HepG2 (cell line): ENCODE measurements at regions not wholly inside any gene's neighbourhood (a gene's known extent, or its start where the extent isn't known, plus 50 kb on each side); places are given as distances from the start of the nearest gene placed in this dataset.
A peak's percentile ranks its signal among the peaks of the same experiment; 100 is the strongest.

Experiments used
- AKAP8 ChIP-seq: sonication (generic); formaldehyde crosslinking; IDR thresholded peaks from 2 replicates; pipeline ENCODE4 v1.5.1; 2020; ENCODE audit warnings: mild to moderate bottlenecking, missing genetic modification reagents
- ARID2 ChIP-seq: sonication (generic); formaldehyde crosslinking; IDR thresholded peaks from 2 replicates; pipeline ENCODE4 v1.8.1; 2022; ENCODE audit warnings: mild to moderate bottlenecking, missing genetic modification reagents, borderline replicate concordance
- BRCA1 ChIP-seq: sonication (generic); formaldehyde crosslinking; IDR thresholded peaks from 2 replicates; pipeline ENCODE4 v1.4.0; 2020; ENCODE audit warnings: missing genetic modification reagents
- CAMTA2 ChIP-seq: sonication (generic); formaldehyde crosslinking; IDR thresholded peaks from 2 replicates; pipeline ENCODE4 v1.4.0; 2020; ENCODE audit warnings: mild to moderate bottlenecking, missing genetic modification reagents, borderline replicate concordance
- EHMT2 ChIP-seq: fragments of 200-600 bp; sonication (generic); IDR thresholded peaks from 2 replicates; pipeline ENCODE4 v1.7.0; 2017; ENCODE audit warnings: antibody characterized with exemption, low read depth, low read length, borderline replicate concordance
- GATAD1 ChIP-seq: IDR thresholded peaks from 2 replicates; pipeline ENCODE4 v1.6.1; 2016; ENCODE audit warnings: missing genetic modification reagents, missing compliant biosample characterization
- JUN ChIP-seq: sonication (generic); formaldehyde crosslinking; IDR thresholded peaks from 2 replicates; pipeline ENCODE4 v1.4.0; 2020; ENCODE audit warnings: mild to moderate bottlenecking, missing genetic modification reagents
- MBD4 ChIP-seq: IDR thresholded peaks from 2 replicates; pipeline ENCODE4 v1.6.1; 2012; ENCODE audit warnings: low read length, inconsistent platforms, borderline replicate concordance
- MIXL1 ChIP-seq: IDR thresholded peaks from 2 replicates; pipeline ENCODE4 v1.6.1; 2016
- MTA1 ChIP-seq: sonication (generic); formaldehyde crosslinking; IDR thresholded peaks from 2 replicates; pipeline ENCODE4 v1.4.0; 2020; ENCODE audit warnings: missing genetic modification reagents, mild to moderate bottlenecking, borderline replicate concordance
- MXI1 ChIP-seq: IDR thresholded peaks from 3 replicates; pipeline ENCODE4 v1.6.1; 2012; ENCODE audit warnings: low read depth, low read length, inconsistent platforms, borderline replicate concordance
- NR2C2 ChIP-seq: sonication (generic); formaldehyde crosslinking; IDR thresholded peaks from 2 replicates; pipeline ENCODE4 v1.4.0; 2020; ENCODE audit warnings: missing genetic modification reagents, mild to moderate bottlenecking, moderate library complexity, borderline replicate concordance
- SMAD1 ChIP-seq: sonication (generic); formaldehyde crosslinking; IDR thresholded peaks from 2 replicates; pipeline ENCODE4 v1.4.0; 2020; ENCODE audit warnings: missing genetic modification reagents, low read depth, mild to moderate bottlenecking, borderline replicate concordance
- SMC3 ChIP-seq: IDR thresholded peaks from 2 replicates; pipeline ENCODE4 v1.6.1; 2011; ENCODE audit warnings: low read length, improper control_type of control experiment
- SOX5 ChIP-seq: IDR thresholded peaks from 2 replicates; pipeline ENCODE4 v1.6.1; 2016; ENCODE audit warnings: borderline replicate concordance
- SOX6 ChIP-seq, 2 experiments: fragments of 450-650 bp in 1 of 2; sonication (generic) in 1 of 2; formaldehyde crosslinking in 1 of 2; IDR thresholded peaks; 2 replicates each; pipeline versions ENCODE4 v1.4.0 to v1.6.1; 2017 to 2020; ENCODE audit warnings: antibody characterized with exemption in 1 of 2, mild to moderate bottlenecking in 1 of 2, missing genetic modification reagents in 1 of 2
- TGIF2 ChIP-seq: IDR thresholded peaks from 2 replicates; pipeline ENCODE4 v1.6.1; 2016; ENCODE audit warnings: control low read depth, missing compliant biosample characterization
- TOPORS ChIP-seq: sonication (generic); formaldehyde crosslinking; IDR thresholded peaks from 2 replicates; pipeline ENCODE4 v1.8.0; 2023; ENCODE audit warnings: mild to moderate bottlenecking, missing genetic modification reagents
- ZNF124 ChIP-seq: sonication (generic); formaldehyde crosslinking; IDR thresholded peaks from 2 replicates; pipeline ENCODE4 v1.4.0; 2020; ENCODE audit warnings: missing genetic modification reagents
- ZNF205 ChIP-seq: IDR thresholded peaks from 2 replicates; pipeline ENCODE4 v1.6.1; 2018; ENCODE audit warnings: missing biosample characterization, missing genetic modification reagents
- ZNF207 ChIP-seq: fragments of 450-650 bp; IDR thresholded peaks from 2 replicates; pipeline ENCODE4 v1.6.1; 2016; ENCODE audit warnings: antibody characterized with exemption, borderline replicate concordance
- ZNF441 ChIP-seq: sonication (generic); formaldehyde crosslinking; IDR thresholded peaks from 2 replicates; pipeline ENCODE4 v1.7.0; 2021; ENCODE audit warnings: missing genetic modification reagents, borderline replicate concordance
- ZNF776 ChIP-seq: sonication (generic); formaldehyde crosslinking; IDR thresholded peaks from 2 replicates; pipeline ENCODE4 v1.4.0; 2020; ENCODE audit warnings: mild to moderate bottlenecking, missing genetic modification reagents
- ZNF839 ChIP-seq: sonication (generic); formaldehyde crosslinking; IDR thresholded peaks from 2 replicates; pipeline ENCODE4 v1.4.0; 2020; ENCODE audit warnings: missing genetic modification reagents, mild to moderate bottlenecking, borderline replicate concordance
- TF ChIP-seq, protein P1 (sequence below): sonication (generic); formaldehyde crosslinking; IDR thresholded peaks from 2 replicates; pipeline ENCODE4 v1.5.0; 2020; ENCODE audit warnings: mild to moderate bottlenecking, missing genetic modification reagents
- TF ChIP-seq, protein P2 (sequence below): sonication (generic); formaldehyde crosslinking; IDR thresholded peaks from 2 replicates; pipeline ENCODE4 v1.8.0; 2023; ENCODE audit warnings: mild to moderate bottlenecking, missing genetic modification reagents
- TF ChIP-seq, protein P3 (sequence below): sonication (generic); formaldehyde crosslinking; IDR thresholded peaks from 2 replicates; pipeline ENCODE4 v1.4.0; 2020; ENCODE audit warnings: missing genetic modification reagents
- TF ChIP-seq, protein P4 (sequence below): IDR thresholded peaks from 2 replicates; pipeline ENCODE4 v1.6.1; 2016

DNA sequence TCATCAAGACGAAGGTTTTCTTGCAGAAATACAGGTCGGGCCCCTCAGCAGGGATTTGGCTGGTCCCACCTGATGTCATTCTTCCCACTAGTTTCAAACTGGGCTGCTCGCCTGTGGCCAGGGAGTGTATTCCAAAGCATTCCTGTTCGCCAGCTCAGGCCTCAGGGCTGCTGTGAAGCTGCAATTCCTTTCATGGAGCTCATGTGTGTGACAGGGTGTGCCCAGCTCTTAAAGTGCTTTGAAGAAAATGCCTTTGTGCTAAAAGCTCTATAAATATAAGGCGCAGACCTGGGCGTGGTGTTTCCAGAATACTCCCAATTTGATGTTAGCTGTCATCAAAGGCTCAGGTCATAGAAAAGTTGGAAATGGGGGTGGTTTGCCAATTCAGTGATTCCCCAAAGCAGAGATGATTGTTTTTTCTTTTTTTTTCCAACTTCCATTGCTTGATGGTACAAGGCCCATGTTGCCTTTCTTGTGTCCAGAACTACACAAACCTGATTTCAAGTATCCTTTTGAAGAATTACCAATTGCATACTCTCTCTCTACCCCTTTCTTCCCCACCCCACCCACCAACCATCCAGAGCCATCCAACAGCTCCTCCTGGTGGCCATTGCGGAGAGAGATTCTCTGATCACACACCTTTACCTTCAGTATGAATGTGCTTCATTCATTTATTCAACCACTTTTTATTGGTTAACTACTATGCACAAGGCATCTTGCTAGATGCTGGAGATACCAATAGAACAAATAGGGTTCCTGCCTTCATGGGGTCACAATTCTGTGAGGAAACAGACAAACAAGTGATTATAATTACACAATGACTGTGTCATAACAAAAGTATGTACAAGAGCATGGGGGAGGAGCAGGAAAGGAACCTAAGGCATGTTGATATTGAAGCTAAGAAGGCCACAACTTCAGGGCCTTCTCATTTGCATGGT is 297.3 kb upstream of the LYZL1 start (continued):
- TF ChIP-seq GATAD1 (CRISPR knock-in tag) (peak; percentile 40; the same call in 1 of the 2 replicates), ZNF207 (no peak), TOPORS (CRISPR knock-in tag) (no peak), AKAP8 (CRISPR knock-in tag) (no peak), JUN (CRISPR knock-in tag) (peak; percentile 35; the same call in 1 of the 2 replicates), ZNF124 (no peak), ZNF441 (CRISPR knock-in tag) (no peak), ZNF205 (CRISPR knock-in tag) (no peak), ARID2 (no peak), ZNF776 (CRISPR knock-in tag) (no peak), MBD4 (no peak), ZNF839 (no peak), MXI1 (no peak), TGIF2 (CRISPR knock-in tag) (no peak), NR2C2 (CRISPR knock-in tag) (no peak), MTA1 (CRISPR knock-in tag) (no peak), CAMTA2 (CRISPR knock-in tag) (no peak), SOX6 (IDR thresholded peaks at IDR 0.05) (no peak), SOX6 (CRISPR knock-in tag; IDR thresholded peaks at IDR 0.05) (peak; percentile 8; the same call in 1 of the 2 replicates), EHMT2 (no peak), SOX5 (CRISPR knock-in tag) (no peak), MIXL1 (CRISPR knock-in tag) (no peak), SMC3 (peak; percentile 99), SMAD1 (no peak), BRCA1 (CRISPR knock-in tag) (no peak)
- TF ChIP-seq, protein P1, sequence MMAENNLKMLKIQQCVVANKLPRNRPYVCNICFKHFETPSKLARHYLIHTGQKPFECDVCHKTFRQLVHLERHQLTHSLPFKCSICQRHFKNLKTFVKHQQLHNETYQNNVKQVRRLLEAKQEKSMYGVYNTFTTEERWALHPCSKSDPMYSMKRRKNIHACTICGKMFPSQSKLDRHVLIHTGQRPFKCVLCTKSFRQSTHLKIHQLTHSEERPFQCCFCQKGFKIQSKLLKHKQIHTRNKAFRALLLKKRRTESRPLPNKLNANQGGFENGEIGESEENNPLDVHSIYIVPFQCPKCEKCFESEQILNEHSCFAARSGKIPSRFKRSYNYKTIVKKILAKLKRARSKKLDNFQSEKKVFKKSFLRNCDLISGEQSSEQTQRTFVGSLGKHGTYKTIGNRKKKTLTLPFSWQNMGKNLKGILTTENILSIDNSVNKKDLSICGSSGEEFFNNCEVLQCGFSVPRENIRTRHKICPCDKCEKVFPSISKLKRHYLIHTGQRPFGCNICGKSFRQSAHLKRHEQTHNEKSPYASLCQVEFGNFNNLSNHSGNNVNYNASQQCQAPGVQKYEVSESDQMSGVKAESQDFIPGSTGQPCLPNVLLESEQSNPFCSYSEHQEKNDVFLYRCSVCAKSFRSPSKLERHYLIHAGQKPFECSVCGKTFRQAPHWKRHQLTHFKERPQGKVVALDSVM (CRISPR knock-in tag) = peak; percentile 30; the same call in 1 of the 2 replicates
- TF ChIP-seq, protein P2, sequence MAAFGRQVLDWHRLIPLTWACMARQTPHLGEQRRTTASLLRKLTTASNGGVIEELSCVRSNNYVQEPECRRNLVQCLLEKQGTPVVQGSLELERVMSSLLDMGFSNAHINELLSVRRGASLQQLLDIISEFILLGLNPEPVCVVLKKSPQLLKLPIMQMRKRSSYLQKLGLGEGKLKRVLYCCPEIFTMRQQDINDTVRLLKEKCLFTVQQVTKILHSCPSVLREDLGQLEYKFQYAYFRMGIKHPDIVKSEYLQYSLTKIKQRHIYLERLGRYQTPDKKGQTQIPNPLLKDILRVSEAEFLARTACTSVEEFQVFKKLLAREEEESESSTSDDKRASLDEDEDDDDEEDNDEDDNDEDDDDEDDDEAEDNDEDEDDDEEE (CRISPR knock-in tag) = no peak
- TF ChIP-seq, protein P3, sequence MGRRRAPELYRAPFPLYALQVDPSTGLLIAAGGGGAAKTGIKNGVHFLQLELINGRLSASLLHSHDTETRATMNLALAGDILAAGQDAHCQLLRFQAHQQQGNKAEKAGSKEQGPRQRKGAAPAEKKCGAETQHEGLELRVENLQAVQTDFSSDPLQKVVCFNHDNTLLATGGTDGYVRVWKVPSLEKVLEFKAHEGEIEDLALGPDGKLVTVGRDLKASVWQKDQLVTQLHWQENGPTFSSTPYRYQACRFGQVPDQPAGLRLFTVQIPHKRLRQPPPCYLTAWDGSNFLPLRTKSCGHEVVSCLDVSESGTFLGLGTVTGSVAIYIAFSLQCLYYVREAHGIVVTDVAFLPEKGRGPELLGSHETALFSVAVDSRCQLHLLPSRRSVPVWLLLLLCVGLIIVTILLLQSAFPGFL = no peak
- TF ChIP-seq, protein P4, sequence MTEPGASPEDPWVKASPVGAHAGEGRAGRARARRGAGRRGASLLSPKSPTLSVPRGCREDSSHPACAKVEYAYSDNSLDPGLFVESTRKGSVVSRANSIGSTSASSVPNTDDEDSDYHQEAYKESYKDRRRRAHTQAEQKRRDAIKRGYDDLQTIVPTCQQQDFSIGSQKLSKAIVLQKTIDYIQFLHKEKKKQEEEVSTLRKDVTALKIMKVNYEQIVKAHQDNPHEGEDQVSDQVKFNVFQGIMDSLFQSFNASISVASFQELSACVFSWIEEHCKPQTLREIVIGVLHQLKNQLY (CRISPR knock-in tag) = no peak
